HCT116 (cell line): ENCODE measurements at regions not wholly inside any gene's neighbourhood (a gene's known extent, or its start where the extent isn't known, plus 50 kb on each side); places are given as distances from the start of the nearest gene placed in this dataset.

Experiments used
- ATAC-seq: fragments of 200-7000 bp; cut with Tn5 transposase; 2 replicates; pipeline ENCODE4 v1.9.1; 2020; ENCODE audit warnings: mild to moderate bottlenecking, moderate library complexity
- BruUV-seq: library from RNA; stranded (reverse); fragments of 400-500 nt; replicated peaks from 2 replicates; lab custom pipeline; 2021; lab: Mats Ljungman, UMichigan
- CTCF ChIA-PET: fragments of 300-600 bp; sonication (Branson Sonifier 250); formaldehyde crosslinking; loops from one replicate; lab custom pipeline; 2021; ENCODE audit warnings: antibody characterized with exemption; lab: Charles Lee
- POLR2A ChIA-PET: fragments of 300-600, 350-600 bp; sonication (Branson Sonifier 250); formaldehyde crosslinking; loops from one replicate; lab custom pipeline; 2021; ENCODE audit warnings: antibody characterized with exemption; lab: Charles Lee
- RAD21 ChIA-PET, 2 experiments: fragments of 300-600 bp; sonication (Branson Sonifier 250); formaldehyde crosslinking; loops; one replicate each; lab custom pipeline; 2023; ENCODE audit warnings: low total read pairs in 2 of 2; ENCODE audit not compliant: uncharacterized antibody in 2 of 2, unreplicated experiment in 2 of 2, low non-redundant PET in 1 of 2; lab: Charles Lee
- DNase-seq: peaks from one replicate; pipeline ENCODE4 v3.0.0-alpha.2; 2010; ENCODE audit warnings: low read depth, low spot score
- H2AFZ ChIP-seq: fragments of 200-600 bp; shearing (Covaris generic), sonication (generic); 2 replicates; pipeline ENCODE4 v1.6.1; 2017; ENCODE audit warnings: low read depth, mixed run types, mixed read lengths, antibody characterized with exemption, low read length; ENCODE audit not compliant: poor library complexity, severe bottlenecking
- H3K27ac ChIP-seq: 2 replicates; pipeline ENCODE4 v1.5.1; 2012; ENCODE audit warnings: low read depth, low read length
- H3K27me3 ChIP-seq: fragments of 200-600 bp; sonication (generic); 2 replicates; pipeline ENCODE4 v1.6.1; 2016; ENCODE audit warnings: mixed run types, low read length, mixed read lengths; ENCODE audit not compliant: insufficient read depth
- H3K36me3 ChIP-seq, 2 experiments: fragments of 200-500 bp in 1 of 2; fragments of 200-600 bp in 1 of 2; sonication (Bioruptor generic) in 1 of 2; sonication (generic) in 1 of 2; 2 replicates each; pipeline versions ENCODE4 v1.5.1 to v1.6.1; 2014 to 2016; ENCODE audit warnings: low read length in 2 of 2, inconsistent platforms in 1 of 2, mixed read lengths in 1 of 2, mixed run types in 1 of 2; ENCODE audit not compliant: insufficient read depth in 2 of 2, control insufficient read depth in 1 of 2
- H3K4me1 ChIP-seq, 2 experiments: fragments of 200-600 bp in 1 of 2; sonication (generic) in 1 of 2; 2 replicates each; pipeline versions ENCODE4 v1.5.1 to v1.6.1; 2012 to 2017; ENCODE audit warnings: low read length in 2 of 2, inconsistent platforms in 1 of 2, mild to moderate bottlenecking in 1 of 2, mixed read lengths in 1 of 2, mixed run types in 1 of 2, moderate library complexity in 1 of 2; ENCODE audit not compliant: insufficient read depth in 2 of 2, control insufficient read depth in 1 of 2
- H3K4me2 ChIP-seq: fragments of 200-600 bp; sonication (generic); 2 replicates; pipeline ENCODE4 v1.6.1; 2017; ENCODE audit warnings: mixed run types, low read length, mixed read lengths
- H3K4me3 ChIP-seq, 2 experiments: fragments of 200-600 bp in 1 of 2; sonication (generic) in 1 of 2; replicated peaks in 1 of 2; 2 replicates each; pipeline ENCODE4 v1.5.1; 2011 to 2016; ENCODE audit warnings: low read length in 2 of 2, control low read depth in 1 of 2, low read depth in 1 of 2, mild to moderate bottlenecking in 1 of 2, mixed read lengths in 1 of 2, mixed run types in 1 of 2
- H3K79me2 ChIP-seq: fragments of 200-600 bp; sonication (generic); 2 replicates; pipeline ENCODE4 v1.6.1; 2017; ENCODE audit warnings: mild to moderate bottlenecking, mixed run types, low read length, moderate library complexity, mixed read lengths; ENCODE audit not compliant: insufficient read depth
- H3K9ac ChIP-seq: fragments of 200-600 bp; sonication (generic); 2 replicates; pipeline ENCODE4 v1.6.1; 2016; ENCODE audit warnings: low read length, mixed read lengths
- H3K9me2 ChIP-seq: fragments of 200-600 bp; sonication (generic), shearing (Covaris generic); 2 replicates; pipeline ENCODE4 v1.6.1; 2017; ENCODE audit warnings: mixed run types, mild to moderate bottlenecking, moderate library complexity; ENCODE audit not compliant: insufficient read depth
- H3K9me3 ChIP-seq, 2 experiments: fragments of 200-500 bp in 1 of 2; fragments of 200-600 bp in 1 of 2; sonication (Bioruptor generic) in 1 of 2; sonication (generic) in 1 of 2; 2 replicates each; pipeline ENCODE4 v1.6.1; 2014 to 2017; ENCODE audit warnings: low read length in 2 of 2, mixed read lengths in 2 of 2, inconsistent platforms in 1 of 2, low read depth in 1 of 2, mild to moderate bottlenecking in 1 of 2, mixed run types in 1 of 2, moderate library complexity in 1 of 2; ENCODE audit not compliant: control insufficient read depth in 1 of 2, insufficient read depth in 1 of 2
- H4K20me1 ChIP-seq: fragments of 200-600 bp; sonication (generic), shearing (Covaris generic); 2 replicates; pipeline ENCODE4 v1.6.1; 2017; ENCODE audit warnings: mixed run types, mild to moderate bottlenecking, moderate library complexity; ENCODE audit not compliant: insufficient read depth
- EGR1 ChIP-seq: IDR thresholded peaks from 2 replicates; pipeline ENCODE4 v1.6.1; 2012; ENCODE audit warnings: low read depth
- EZH2phosphoT487 ChIP-seq: fragments of 200-600 bp; IDR thresholded peaks from 2 replicates; pipeline ENCODE4 v1.6.1; 2018; ENCODE audit warnings: antibody characterized with exemption, borderline replicate concordance
- RAD21 ChIP-seq: IDR thresholded peaks from 2 replicates; pipeline ENCODE4 v1.6.1; 2012; ENCODE audit warnings: low read depth, mild to moderate bottlenecking
- TCF7L2 ChIP-seq: IDR thresholded peaks from 2 replicates; pipeline ENCODE4 v1.7.0; 2011; ENCODE audit warnings: borderline replicate concordance, inconsistent platforms; ENCODE audit not compliant: insufficient read depth, insufficient read length; ENCODE audit errors: extremely low read depth
- YY1 ChIP-seq: IDR thresholded peaks from 2 replicates; pipeline ENCODE4 v1.6.1; 2011; ENCODE audit warnings: low read length, low read depth, moderate library complexity, mild to moderate bottlenecking; ENCODE audit not compliant: insufficient replicate concordance; ENCODE audit errors: extremely low read depth
- ZFX ChIP-seq: fragments of 450-650 bp; IDR thresholded peaks from 2 replicates; pipeline ENCODE4 v1.6.1; 2017
- intact Hi-C: fragments of 100-400 bp; cut with micrococcal nuclease; formaldehyde crosslinking; loops from 2 replicates; pipeline ENCODE4 v1.10.0; 2022

- Histone ChIP-seq H3K4me3 (no peak overlapping the region), H3K36me3 (no peaks in the 10 kb centered on the region), H4K20me1 (no peaks in the 10 kb centered on the region), H3K27me3 (no peaks in the 10 kb centered on the region), H3K9me3 (no peaks in the 10 kb centered on the region), H2AFZ (no peak overlapping the region), H3K9me2 (no peaks in the 10 kb centered on the region), H3K4me1 (no peaks in the 10 kb centered on the region), H3K9ac (no peak overlapping the region), H3K79me2 (no peaks in the 10 kb centered on the region), H3K4me2 (no peak overlapping the region), H3K27ac (no peak overlapping the region)
- CTCF ChIA-PET = no interaction called here
- BruUV-seq = no TSS peak
- intact Hi-C loops = no loop called here
- POLR2A ChIA-PET = no interaction called here
- RAD21 ChIA-PET = no interaction called here
- no peak for ATAC-seq
- no peak for DNase-seq
- TF ChIP-seq YY1 (no peak), RAD21 (no peak)
Measured at GRCh38 chr3:181932039-181932438, 220.3 kb downstream of the SOX2 start.

DNA sequence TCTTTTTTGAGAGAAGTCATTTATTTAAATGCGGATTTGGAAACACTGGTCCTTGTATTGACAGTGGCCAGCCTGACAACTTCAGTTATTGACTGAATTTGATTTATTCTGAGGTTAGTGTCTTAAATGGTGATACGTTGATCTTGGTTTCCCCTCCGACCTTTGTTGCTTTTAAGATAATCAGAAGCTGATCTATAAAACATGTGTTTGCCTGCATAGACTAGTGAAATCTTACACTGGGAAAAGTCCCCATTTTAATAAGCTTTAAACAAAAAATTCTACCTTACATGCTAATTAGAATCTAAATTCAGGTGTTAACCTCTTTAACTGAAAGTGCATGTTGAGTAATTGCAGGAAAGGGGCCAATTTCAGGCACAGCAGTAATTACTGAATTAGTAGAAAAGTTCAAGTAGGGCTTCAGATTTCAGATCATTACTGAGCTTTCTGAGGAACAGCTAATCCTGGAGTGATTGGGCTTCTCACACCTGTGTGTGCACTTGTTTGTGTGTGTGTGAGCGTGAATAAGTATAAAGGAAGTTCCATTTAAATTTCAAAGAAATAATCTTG, 221.4 kb downstream of the SOX2 start:
- H3K4me1 ChIP-seq = no peaks in the 10 kb centered on the region
- DNase-seq (no peak), ATAC-seq (no peak)
- H3K4me2 ChIP-seq = no peak overlapping the region
- H3K9me3 ChIP-seq = no peaks in the 10 kb centered on the region
- TF ChIP-seq EZH2phosphoT487 = no peak
- no peak for TF ChIP-seq TCF7L2
- TF ChIP-seq ZFX = no peak
- TF ChIP-seq EGR1 = no peak
- H3K9me2 ChIP-seq = no peaks in the 10 kb centered on the region
- no peak overlapping the region for H2AFZ ChIP-seq
- ChIA-PET POLR2A (no interaction called here), RAD21 (no interaction called here), CTCF (no interaction called here)
- no peaks in the 10 kb centered on the region for H3K79me2 ChIP-seq
- no peak overlapping the region for H3K27ac ChIP-seq
- no peaks in the 10 kb centered on the region for H3K27me3 ChIP-seq
- no peak overlapping the region for H3K4me3 ChIP-seq
- H3K36me3 ChIP-seq = no peaks in the 10 kb centered on the region
- intact Hi-C loops = no loop called here
- no TSS peak for BruUV-seq
- H3K9ac ChIP-seq = no peak overlapping the region
- no peaks in the 10 kb centered on the region for H4K20me1 ChIP-seq
